NOMO-1 treated with DMSO at 0.1 percent for 48 hours (cell line): ENCODE measurements at regions not wholly inside any gene's neighbourhood (a gene's known extent, or its start where the extent isn't known, plus 50 kb on each side); places are given as distances from the start of the nearest gene placed in this dataset.
A peak's percentile ranks its signal among the peaks of the same experiment; 100 is the strongest.
"Not testable (repeated sequence)": the region's sequence is repeated elsewhere in the genome, so short reads cannot be mapped to it uniquely, and the experiment has no call there.

Experiments
- DNase-seq: peaks from one replicate; lab custom pipeline; 2025; ENCODE audit not compliant: unreplicated experiment; lab: John Stamatoyannopoulos, UW

- DNase-seq, result no peak
Measured at GRCh38 chr2:129192117-129192516, 787.3 kb upstream of the RAB6C start.

GRCh38 chr2:129192841-129193253 is 786.6 kb upstream of the RAB6C start:
- no peak for DNase-seq

GRCh38 chr2:129193961-129194360 is 785.5 kb upstream of the RAB6C start:
- DNase-seq, result no peak

- peak; percentile 21 for DNase-seq
Measured at GRCh38 chr2:129199501-129199900, 780.0 kb upstream of the RAB6C start.

GRCh38 chr2:129201696-129202095 is 777.8 kb upstream of the RAB6C start:
- no peak for DNase-seq

GRCh38 chr2:129203331-129203730 is 776.1 kb upstream of the RAB6C start:
- DNase-seq, result peak; percentile 88

- not testable (repeated sequence) for DNase-seq
Measured at GRCh38 chr2:129204581-129204980, 774.9 kb upstream of the RAB6C start.

- no peak for DNase-seq
Measured at GRCh38 chr2:129205176-129205575, 774.3 kb upstream of the RAB6C start.

- no peak for DNase-seq
Measured at GRCh38 chr2:129205766-129206165, 773.7 kb upstream of the RAB6C start.

- no peak for DNase-seq
Measured at GRCh38 chr2:129212299-129212958, 767.0 kb upstream of the RAB6C start.

GRCh38 chr2:129224022-129224421 is 755.4 kb upstream of the RAB6C start:
- no peak for DNase-seq

- DNase-seq, result no peak
Measured at GRCh38 chr2:129224486-129224885, 755.0 kb upstream of the RAB6C start.

- DNase-seq, result no peak
Measured at GRCh38 chr2:129229196-129229595, 750.3 kb upstream of the RAB6C start.

- no peak for DNase-seq
Measured at GRCh38 chr2:129229830-129230441, 749.5 kb upstream of the RAB6C start.

- no peak for DNase-seq
Measured at GRCh38 chr2:129231924-129232323, 747.5 kb upstream of the RAB6C start.

- DNase-seq, result no peak
Measured at GRCh38 chr2:129233166-129233565, 746.3 kb upstream of the RAB6C start.

- no peak for DNase-seq
Measured at GRCh38 chr2:129233751-129234406, 745.6 kb upstream of the RAB6C start.

GRCh38 chr2:129236601-129237000 is 742.9 kb upstream of the RAB6C start:
- no peak for DNase-seq

- DNase-seq, result no peak
Measured at GRCh38 chr2:129237966-129238725, 741.3 kb upstream of the RAB6C start.

- no peak for DNase-seq
Measured at GRCh38 chr2:129239141-129239540, 740.3 kb upstream of the RAB6C start.

- no peak for DNase-seq
Measured at GRCh38 chr2:129240061-129240460, 739.4 kb upstream of the RAB6C start.

GRCh38 chr2:129242269-129242668 is 737.2 kb upstream of the RAB6C start:
- DNase-seq, result no peak
